GM23338 (cell line): ENCODE measurements at regions not wholly inside any gene's neighbourhood (a gene's known extent, or its start where the extent isn't known, plus 50 kb on each side); places are given as distances from the start of the nearest gene placed in this dataset.

ENCODE experiments used
- ATAC-seq: fragments of 200-7000 bp; cut with Tn5 transposase; 3 replicates; pipeline ENCODE4 v1.9.1; 2020
- DNase-seq: peaks from one replicate; pipeline ENCODE4 v3.0.0-alpha.2; 2015; ENCODE audit warnings: low spot score
- H2AFZ ChIP-seq: fragments of 200-600 bp; sonication (generic); 2 replicates; pipeline ENCODE4 v1.8.0; 2016; ENCODE audit warnings: antibody characterized with exemption, mild to moderate bottlenecking, moderate library complexity
- H3F3A ChIP-seq: fragments of 200-600 bp; sonication (generic); replicated peaks from 2 replicates; pipeline ENCODE4 v1.8.0; 2017; ENCODE audit warnings: antibody characterized with exemption, mixed run types, low read depth
- H3K27ac ChIP-seq: fragments of 200-600 bp; sonication (generic); 2 replicates; pipeline ENCODE4 v1.6.1; 2016; ENCODE audit warnings: low read depth
- H3K27me3 ChIP-seq: fragments of 200-600 bp; sonication (generic); 2 replicates; pipeline ENCODE4 v1.8.0; 2016; ENCODE audit warnings: mild to moderate bottlenecking, mixed run types, moderate library complexity; ENCODE audit not compliant: insufficient read depth
- H3K36me3 ChIP-seq: fragments of 200-600 bp; sonication (generic); 2 replicates; pipeline ENCODE4 v1.8.0; 2016; ENCODE audit warnings: mild to moderate bottlenecking; ENCODE audit not compliant: insufficient read depth
- H3K4me1 ChIP-seq: fragments of 200-600 bp; sonication (generic); 2 replicates; pipeline ENCODE4 v1.8.0; 2016; ENCODE audit warnings: mild to moderate bottlenecking, moderate library complexity; ENCODE audit not compliant: insufficient read depth
- H3K4me2 ChIP-seq: fragments of 200-600 bp; sonication (generic); 2 replicates; pipeline ENCODE4 v1.7.1; 2017; ENCODE audit warnings: mixed run types
- H3K4me3 ChIP-seq: fragments of 200-600 bp; sonication (generic); 2 replicates; pipeline ENCODE4 v1.6.1; 2016; ENCODE audit warnings: mixed run types
- H3K79me2 ChIP-seq: fragments of 200-600 bp; sonication (generic); replicated peaks from 2 replicates; pipeline ENCODE4 v1.8.0; 2017; ENCODE audit warnings: mild to moderate bottlenecking; ENCODE audit not compliant: insufficient read depth
- H3K9me2 ChIP-seq: fragments of 200-600 bp; sonication (generic); 2 replicates; pipeline ENCODE4 v1.8.0; 2017; ENCODE audit not compliant: insufficient read depth
- H4K20me1 ChIP-seq: fragments of 200-600 bp; sonication (generic); replicated peaks from 2 replicates; pipeline ENCODE4 v1.8.0; 2017; ENCODE audit warnings: mild to moderate bottlenecking; ENCODE audit not compliant: insufficient read depth
- H3K27ac Mint-ChIP-seq: 2 replicates; pipeline ENCODE4 v1.8.0; 2020; ENCODE audit warnings: inconsistent platforms, mild to moderate bottlenecking, moderate library complexity, mixed read lengths
- H3K27me3 Mint-ChIP-seq: 3 replicates; pipeline ENCODE4 v1.8.0; 2022; ENCODE audit warnings: low read depth, mild to moderate bottlenecking, moderate library complexity, mixed read lengths, inconsistent platforms; ENCODE audit not compliant: insufficient read depth, poor library complexity
- H3K36me3 Mint-ChIP-seq: 3 replicates; pipeline ENCODE4 v1.8.0; 2021; ENCODE audit warnings: low read depth, mild to moderate bottlenecking, inconsistent platforms, moderate library complexity, mixed read lengths
- H3K4me1 Mint-ChIP-seq: 3 replicates; pipeline ENCODE4 v1.8.0; 2020; ENCODE audit warnings: mild to moderate bottlenecking, inconsistent platforms, mixed read lengths
- H3K4me3 Mint-ChIP-seq: 3 replicates; pipeline ENCODE4 v1.8.0; 2021; ENCODE audit warnings: moderate library complexity, mild to moderate bottlenecking, inconsistent platforms, mixed read lengths
- H3K9me3 Mint-ChIP-seq: 3 replicates; pipeline ENCODE4 v1.8.0; 2020; ENCODE audit warnings: moderate library complexity, mild to moderate bottlenecking, inconsistent platforms, mixed read lengths
- CREB1 ChIP-seq: fragments of 250-450 bp; sonication (Bioruptor Pico); IDR thresholded peaks from 2 replicates; pipeline ENCODE4 v1.5.0; 2020; ENCODE audit warnings: low read depth, mild to moderate bottlenecking, moderate library complexity
- EZH2 ChIP-seq: fragments of 200-600 bp; sonication (generic); IDR thresholded peaks from one replicate; pipeline ENCODE4 v1.8.0; 2017; ENCODE audit warnings: antibody characterized with exemption, mild to moderate bottlenecking, low read depth; ENCODE audit not compliant: unreplicated experiment
- EZH2phosphoT487 ChIP-seq: fragments of 200-600 bp; sonication (generic); IDR thresholded peaks from one replicate; pipeline ENCODE4 v1.8.1; 2018; ENCODE audit warnings: antibody characterized with exemption; ENCODE audit not compliant: unreplicated experiment
- JUNB ChIP-seq: IDR thresholded peaks from one replicate; pipeline ENCODE4 v1.6.1; 2016; ENCODE audit warnings: antibody characterized with exemption; ENCODE audit not compliant: unreplicated experiment
- NANOG ChIP-seq: IDR thresholded peaks from 2 replicates; pipeline ENCODE4 v1.6.1; 2016; ENCODE audit warnings: antibody characterized with exemption, borderline replicate concordance
- POLR2AphosphoS5 ChIP-seq: IDR thresholded peaks from 2 replicates; pipeline ENCODE4 v1.6.1; 2016; ENCODE audit warnings: antibody characterized with exemption, low read depth
- STAT1 ChIP-seq: IDR thresholded peaks from one replicate; pipeline ENCODE4 v1.6.1; 2016; ENCODE audit warnings: antibody characterized with exemption; ENCODE audit not compliant: unreplicated experiment
- ZNF114 ChIP-seq: fragments of 250-450 bp; sonication (Bioruptor Pico); IDR thresholded peaks from 2 replicates; pipeline ENCODE4 v1.5.0; 2020; ENCODE audit warnings: mild to moderate bottlenecking, moderate library complexity
- ZNF331 ChIP-seq: fragments of 250-450 bp; sonication (Bioruptor Pico); IDR thresholded peaks from 2 replicates; pipeline ENCODE4 v1.5.0; 2020; ENCODE audit warnings: low read depth, mild to moderate bottlenecking, moderate library complexity
- TF ChIP-seq, protein P1 (sequence below): IDR thresholded peaks from 2 replicates; pipeline ENCODE4 v1.6.1; 2016; ENCODE audit warnings: antibody characterized with exemption
- TF ChIP-seq, protein P2 (sequence below), 2 experiments: fragments of 200-600 bp in 1 of 2; sonication (generic) in 1 of 2; conservative IDR thresholded peaks; 2 replicates each; pipeline versions ENCODE4 v1.5.1 to v1.6.1; 2016 to 2017; ENCODE audit warnings: antibody characterized with exemption in 2 of 2, low read depth in 2 of 2, mild to moderate bottlenecking in 2 of 2, moderate library complexity in 1 of 2
- TF ChIP-seq, protein P3 (sequence below): fragments of 250-450 bp; sonication (Bioruptor Pico); IDR thresholded peaks from 2 replicates; pipeline ENCODE4 v1.5.0; 2020; ENCODE audit warnings: mild to moderate bottlenecking, moderate library complexity

DNA sequence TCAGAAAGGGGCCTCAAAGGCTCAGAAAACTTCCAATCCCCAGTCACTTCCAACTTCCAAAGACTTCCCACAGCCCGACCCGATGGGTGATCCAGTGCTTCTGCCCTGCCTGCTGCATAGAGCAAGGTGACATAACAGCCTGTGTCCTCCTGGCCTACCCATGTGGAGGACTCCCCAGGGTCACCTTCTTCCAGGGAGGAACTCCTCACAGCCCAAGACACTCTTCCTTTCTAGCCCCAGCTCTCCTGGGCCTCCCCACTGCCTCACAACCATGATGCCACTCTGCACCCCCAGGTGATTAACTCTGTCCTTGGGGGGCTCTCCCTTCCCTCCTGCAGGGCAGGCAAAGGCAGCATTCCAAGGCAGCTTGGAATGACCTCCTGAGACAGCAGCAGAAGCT lies 158.4 kb upstream of the PDE1C start:
- Histone ChIP-seq H3K4me2 (no peak overlapping the region), H3K9me2 (peaks cover 7% of the 10 kb centered on the region; the same call in 1 of the 2 replicates), H4K20me1 (no peaks in the 10 kb centered on the region), H3F3A (no peaks in the 10 kb centered on the region), H3K27ac (no peak overlapping the region), H2AFZ (no peak overlapping the region), H3K4me1 (no peaks in the 10 kb centered on the region), H3K79me2 (no peaks in the 10 kb centered on the region), H3K27me3 (no peaks in the 10 kb centered on the region), H3K4me3 (no peak overlapping the region), H3K36me3 (no peaks in the 10 kb centered on the region)
- H3K36me3 Mint-ChIP-seq: no peaks in the 10 kb centered on the region
- DNase-seq (no peak), ATAC-seq (no peak)
- TF ChIP-seq, protein P1, sequence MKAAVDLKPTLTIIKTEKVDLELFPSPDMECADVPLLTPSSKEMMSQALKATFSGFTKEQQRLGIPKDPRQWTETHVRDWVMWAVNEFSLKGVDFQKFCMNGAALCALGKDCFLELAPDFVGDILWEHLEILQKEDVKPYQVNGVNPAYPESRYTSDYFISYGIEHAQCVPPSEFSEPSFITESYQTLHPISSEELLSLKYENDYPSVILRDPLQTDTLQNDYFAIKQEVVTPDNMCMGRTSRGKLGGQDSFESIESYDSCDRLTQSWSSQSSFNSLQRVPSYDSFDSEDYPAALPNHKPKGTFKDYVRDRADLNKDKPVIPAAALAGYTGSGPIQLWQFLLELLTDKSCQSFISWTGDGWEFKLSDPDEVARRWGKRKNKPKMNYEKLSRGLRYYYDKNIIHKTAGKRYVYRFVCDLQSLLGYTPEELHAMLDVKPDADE: no peak
- TF ChIP-seq, protein P2, sequence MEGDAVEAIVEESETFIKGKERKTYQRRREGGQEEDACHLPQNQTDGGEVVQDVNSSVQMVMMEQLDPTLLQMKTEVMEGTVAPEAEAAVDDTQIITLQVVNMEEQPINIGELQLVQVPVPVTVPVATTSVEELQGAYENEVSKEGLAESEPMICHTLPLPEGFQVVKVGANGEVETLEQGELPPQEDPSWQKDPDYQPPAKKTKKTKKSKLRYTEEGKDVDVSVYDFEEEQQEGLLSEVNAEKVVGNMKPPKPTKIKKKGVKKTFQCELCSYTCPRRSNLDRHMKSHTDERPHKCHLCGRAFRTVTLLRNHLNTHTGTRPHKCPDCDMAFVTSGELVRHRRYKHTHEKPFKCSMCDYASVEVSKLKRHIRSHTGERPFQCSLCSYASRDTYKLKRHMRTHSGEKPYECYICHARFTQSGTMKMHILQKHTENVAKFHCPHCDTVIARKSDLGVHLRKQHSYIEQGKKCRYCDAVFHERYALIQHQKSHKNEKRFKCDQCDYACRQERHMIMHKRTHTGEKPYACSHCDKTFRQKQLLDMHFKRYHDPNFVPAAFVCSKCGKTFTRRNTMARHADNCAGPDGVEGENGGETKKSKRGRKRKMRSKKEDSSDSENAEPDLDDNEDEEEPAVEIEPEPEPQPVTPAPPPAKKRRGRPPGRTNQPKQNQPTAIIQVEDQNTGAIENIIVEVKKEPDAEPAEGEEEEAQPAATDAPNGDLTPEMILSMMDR (conservative IDR thresholded peaks at IDR 0.05; ENCODE audit: low read depth in 2 of 2): no peak
- TF ChIP-seq, protein P3, sequence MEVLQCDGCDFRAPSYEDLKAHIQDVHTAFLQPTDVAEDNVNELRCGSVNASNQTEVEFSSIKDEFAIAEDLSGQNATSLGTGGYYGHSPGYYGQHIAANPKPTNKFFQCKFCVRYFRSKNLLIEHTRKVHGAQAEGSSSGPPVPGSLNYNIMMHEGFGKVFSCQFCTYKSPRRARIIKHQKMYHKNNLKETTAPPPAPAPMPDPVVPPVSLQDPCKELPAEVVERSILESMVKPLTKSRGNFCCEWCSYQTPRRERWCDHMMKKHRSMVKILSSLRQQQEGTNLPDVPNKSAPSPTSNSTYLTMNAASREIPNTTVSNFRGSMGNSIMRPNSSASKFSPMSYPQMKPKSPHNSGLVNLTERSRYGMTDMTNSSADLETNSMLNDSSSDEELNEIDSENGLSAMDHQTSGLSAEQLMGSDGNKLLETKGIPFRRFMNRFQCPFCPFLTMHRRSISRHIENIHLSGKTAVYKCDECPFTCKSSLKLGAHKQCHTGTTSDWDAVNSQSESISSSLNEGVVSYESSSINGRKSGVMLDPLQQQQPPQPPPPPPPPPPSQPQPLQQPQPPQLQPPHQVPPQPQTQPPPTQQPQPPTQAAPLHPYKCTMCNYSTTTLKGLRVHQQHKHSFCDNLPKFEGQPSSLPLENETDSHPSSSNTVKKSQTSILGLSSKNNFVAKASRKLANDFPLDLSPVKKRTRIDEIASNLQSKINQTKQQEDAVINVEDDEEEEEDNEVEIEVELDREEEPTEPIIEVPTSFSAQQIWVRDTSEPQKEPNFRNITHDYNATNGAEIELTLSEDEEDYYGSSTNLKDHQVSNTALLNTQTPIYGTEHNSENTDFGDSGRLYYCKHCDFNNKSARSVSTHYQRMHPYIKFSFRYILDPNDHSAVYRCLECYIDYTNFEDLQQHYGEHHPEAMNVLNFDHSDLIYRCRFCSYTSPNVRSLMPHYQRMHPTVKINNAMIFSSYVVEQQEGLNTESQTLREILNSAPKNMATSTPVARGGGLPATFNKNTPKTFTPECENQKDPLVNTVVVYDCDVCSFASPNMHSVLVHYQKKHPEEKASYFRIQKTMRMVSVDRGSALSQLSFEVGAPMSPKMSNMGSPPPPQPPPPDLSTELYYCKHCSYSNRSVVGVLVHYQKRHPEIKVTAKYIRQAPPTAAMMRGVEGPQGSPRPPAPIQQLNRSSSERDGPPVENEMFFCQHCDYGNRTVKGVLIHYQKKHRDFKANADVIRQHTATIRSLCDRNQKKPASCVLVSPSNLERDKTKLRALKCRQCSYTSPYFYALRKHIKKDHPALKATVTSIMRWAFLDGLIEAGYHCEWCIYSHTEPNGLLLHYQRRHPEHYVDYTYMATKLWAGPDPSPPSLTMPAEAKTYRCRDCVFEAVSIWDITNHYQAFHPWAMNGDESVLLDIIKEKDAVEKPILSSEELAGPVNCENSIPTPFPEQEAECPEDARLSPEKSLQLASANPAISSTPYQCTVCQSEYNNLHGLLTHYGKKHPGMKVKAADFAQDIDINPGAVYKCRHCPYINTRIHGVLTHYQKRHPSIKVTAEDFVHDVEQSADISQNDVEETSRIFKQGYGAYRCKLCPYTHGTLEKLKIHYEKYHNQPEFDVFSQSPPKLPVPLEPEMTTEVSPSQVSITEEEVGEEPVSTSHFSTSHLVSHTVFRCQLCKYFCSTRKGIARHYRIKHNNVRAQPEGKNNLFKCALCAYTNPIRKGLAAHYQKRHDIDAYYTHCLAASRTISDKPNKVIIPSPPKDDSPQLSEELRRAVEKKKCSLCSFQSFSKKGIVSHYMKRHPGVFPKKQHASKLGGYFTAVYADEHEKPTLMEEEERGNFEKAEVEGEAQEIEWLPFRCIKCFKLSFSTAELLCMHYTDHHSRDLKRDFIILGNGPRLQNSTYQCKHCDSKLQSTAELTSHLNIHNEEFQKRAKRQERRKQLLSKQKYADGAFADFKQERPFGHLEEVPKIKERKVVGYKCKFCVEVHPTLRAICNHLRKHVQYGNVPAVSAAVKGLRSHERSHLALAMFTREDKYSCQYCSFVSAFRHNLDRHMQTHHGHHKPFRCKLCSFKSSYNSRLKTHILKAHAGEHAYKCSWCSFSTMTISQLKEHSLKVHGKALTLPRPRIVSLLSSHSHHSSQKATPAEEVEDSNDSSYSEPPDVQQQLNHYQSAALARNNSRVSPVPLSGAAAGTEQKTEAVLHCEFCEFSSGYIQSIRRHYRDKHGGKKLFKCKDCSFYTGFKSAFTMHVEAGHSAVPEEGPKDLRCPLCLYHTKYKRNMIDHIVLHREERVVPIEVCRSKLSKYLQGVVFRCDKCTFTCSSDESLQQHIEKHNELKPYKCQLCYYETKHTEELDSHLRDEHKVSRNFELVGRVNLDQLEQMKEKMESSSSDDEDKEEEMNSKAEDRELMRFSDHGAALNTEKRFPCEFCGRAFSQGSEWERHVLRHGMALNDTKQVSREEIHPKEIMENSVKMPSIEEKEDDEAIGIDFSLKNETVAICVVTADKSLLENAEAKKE (CRISPR knock-in tag): no peak
- TF ChIP-seq JUNB (no peak), ZNF114 (CRISPR knock-in tag) (no peak), NANOG (no peak), CREB1 (no peak), EZH2 (no peak), EZH2phosphoT487 (no peak), STAT1 (no peak), ZNF331 (CRISPR knock-in tag) (no peak), POLR2AphosphoS5 (no peak)
- H3K27ac Mint-ChIP-seq: no peak overlapping the region
- H3K27me3 Mint-ChIP-seq: peaks cover 1% of the 10 kb centered on the region
- H3K4me3 Mint-ChIP-seq: no peak overlapping the region
- H3K4me1 Mint-ChIP-seq: peaks cover 7% of the 10 kb centered on the region
- peaks cover 3% of the 10 kb centered on the region; the same call in 2 of the 3 replicates for H3K9me3 Mint-ChIP-seq
